Calu3 (cell line): ENCODE measurements at regions not wholly inside any gene's neighbourhood (a gene's known extent, or its start where the extent isn't known, plus 50 kb on each side); places are given as distances from the start of the nearest gene placed in this dataset.

Experiments used
- BruUV-seq: library from RNA; stranded (reverse); fragments of 400-500 nt; replicated peaks from 2 replicates; lab custom pipeline; 2021; lab: Mats Ljungman, UMichigan
- CTCF ChIA-PET: fragments of 300-600 bp; sonication (Branson Sonifier 250); formaldehyde crosslinking; loops from one replicate; lab custom pipeline; 2022; ENCODE audit warnings: antibody characterized with exemption; lab: Charles Lee
- DNase-seq: peaks from one replicate; pipeline ENCODE4 v3.0.0; 2022
- H3K27ac Mint-ChIP-seq: one replicate; pipeline ENCODE4 v1.8.0; 2022; ENCODE audit warnings: mixed read lengths; ENCODE audit not compliant: unreplicated experiment
- H3K27me3 Mint-ChIP-seq: one replicate; pipeline ENCODE4 v1.8.0; 2022; ENCODE audit warnings: mixed read lengths; ENCODE audit not compliant: unreplicated experiment
- H3K36me3 Mint-ChIP-seq: one replicate; pipeline ENCODE4 v1.8.0; 2022; ENCODE audit warnings: mild to moderate bottlenecking, moderate library complexity, mixed read lengths; ENCODE audit not compliant: insufficient read depth, unreplicated experiment
- H3K4me1 Mint-ChIP-seq: one replicate; pipeline ENCODE4 v1.8.0; 2022; ENCODE audit warnings: mild to moderate bottlenecking, low read depth, mixed read lengths; ENCODE audit not compliant: unreplicated experiment
- H3K4me3 Mint-ChIP-seq: one replicate; pipeline ENCODE4 v1.8.0; 2022; ENCODE audit warnings: mild to moderate bottlenecking, low read depth, moderate library complexity, mixed read lengths; ENCODE audit not compliant: unreplicated experiment
- H3K9me3 Mint-ChIP-seq: one replicate; pipeline ENCODE4 v1.8.0; 2022; ENCODE audit warnings: low read depth, mixed read lengths; ENCODE audit not compliant: unreplicated experiment
- intact Hi-C: fragments of 100-400 bp; cut with micrococcal nuclease; formaldehyde crosslinking; loops from one replicate; pipeline ENCODE4 v1.10.0; 2022; ENCODE audit not compliant: unreplicated experiment
- TF ChIP-seq, protein P1 (sequence below): fragments of 200-600 bp; IDR thresholded peaks from one replicate; pipeline ENCODE4 v1.8.0; 2022; ENCODE audit warnings: antibody characterized with exemption; ENCODE audit not compliant: unreplicated experiment

DNA sequence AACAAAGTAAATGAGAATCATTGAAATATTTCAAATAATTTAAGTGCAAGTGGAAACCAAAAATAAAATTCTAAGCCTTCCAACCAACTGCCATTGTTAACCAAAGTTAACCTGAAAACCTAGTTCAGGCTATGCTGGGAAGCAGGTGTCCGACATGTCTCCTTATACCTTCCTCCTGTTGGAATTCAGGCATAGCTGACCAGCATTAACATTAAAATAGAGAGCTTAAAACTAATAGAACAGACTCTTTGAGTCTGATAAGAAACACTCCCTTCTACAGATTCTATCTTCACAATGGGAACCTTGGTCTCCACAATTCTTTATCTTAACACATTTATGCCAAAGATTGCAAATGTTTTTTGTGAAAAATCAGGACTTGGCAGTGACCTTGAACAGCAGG is 1004.9 kb upstream of the NRXN1 start:
- Mint-ChIP-seq H3K4me3 (no peak overlapping the region), H3K9me3 (peaks cover 2% of the 10 kb centered on the region), H3K4me1 (no peaks in the 10 kb centered on the region), H3K36me3 (no peaks in the 10 kb centered on the region), H3K27ac (no peak overlapping the region), H3K27me3 (no peaks in the 10 kb centered on the region)
- TF ChIP-seq, protein P1, sequence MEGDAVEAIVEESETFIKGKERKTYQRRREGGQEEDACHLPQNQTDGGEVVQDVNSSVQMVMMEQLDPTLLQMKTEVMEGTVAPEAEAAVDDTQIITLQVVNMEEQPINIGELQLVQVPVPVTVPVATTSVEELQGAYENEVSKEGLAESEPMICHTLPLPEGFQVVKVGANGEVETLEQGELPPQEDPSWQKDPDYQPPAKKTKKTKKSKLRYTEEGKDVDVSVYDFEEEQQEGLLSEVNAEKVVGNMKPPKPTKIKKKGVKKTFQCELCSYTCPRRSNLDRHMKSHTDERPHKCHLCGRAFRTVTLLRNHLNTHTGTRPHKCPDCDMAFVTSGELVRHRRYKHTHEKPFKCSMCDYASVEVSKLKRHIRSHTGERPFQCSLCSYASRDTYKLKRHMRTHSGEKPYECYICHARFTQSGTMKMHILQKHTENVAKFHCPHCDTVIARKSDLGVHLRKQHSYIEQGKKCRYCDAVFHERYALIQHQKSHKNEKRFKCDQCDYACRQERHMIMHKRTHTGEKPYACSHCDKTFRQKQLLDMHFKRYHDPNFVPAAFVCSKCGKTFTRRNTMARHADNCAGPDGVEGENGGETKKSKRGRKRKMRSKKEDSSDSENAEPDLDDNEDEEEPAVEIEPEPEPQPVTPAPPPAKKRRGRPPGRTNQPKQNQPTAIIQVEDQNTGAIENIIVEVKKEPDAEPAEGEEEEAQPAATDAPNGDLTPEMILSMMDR: no peak
- CTCF ChIA-PET: no interaction called here
- no TSS peak for BruUV-seq
- intact Hi-C loops: no loop called here
- DNase-seq: no peak

DNA sequence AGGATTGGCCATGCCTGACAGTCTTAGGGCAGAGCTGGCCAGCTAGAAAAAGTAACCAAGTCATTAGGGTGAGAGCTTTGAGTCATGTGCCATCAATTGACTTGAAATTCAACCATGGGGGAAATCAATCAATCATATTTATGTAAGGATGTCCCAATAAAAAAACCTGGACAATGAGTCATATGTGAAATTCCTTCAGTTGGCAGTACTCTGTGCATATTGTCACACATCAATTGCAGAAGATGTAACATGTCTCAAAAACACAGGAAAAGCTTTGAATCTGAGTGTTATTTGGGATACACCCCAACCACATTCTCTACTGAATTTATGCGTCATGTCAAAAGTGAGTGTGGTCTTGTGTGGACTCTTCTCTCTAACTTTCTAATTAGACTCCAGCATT is 1004.1 kb upstream of the NRXN1 start:
- intact Hi-C loops: no loop called here

DNA sequence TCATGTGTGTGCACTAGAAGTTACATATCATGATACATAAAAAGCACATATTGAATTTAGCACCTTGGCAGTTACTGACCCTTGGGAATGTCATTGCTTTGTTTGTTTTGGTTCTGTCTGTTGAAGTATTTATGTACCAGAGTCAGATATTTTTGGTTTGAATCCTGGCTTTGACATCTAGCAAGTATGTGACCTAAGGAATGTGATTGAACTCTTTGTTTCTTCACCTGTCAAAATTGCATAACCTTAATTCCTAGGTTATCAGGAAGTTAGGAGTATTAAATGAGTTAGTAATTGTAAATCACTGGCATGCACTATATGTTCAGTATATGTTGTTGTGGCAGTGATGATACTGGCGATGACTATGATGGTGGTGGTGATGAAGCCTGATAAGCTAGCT is 1003.5 kb upstream of the NRXN1 start:
- TF ChIP-seq, protein P1: no peak
- Mint-ChIP-seq H3K27me3 (no peaks in the 10 kb centered on the region), H3K4me3 (no peak overlapping the region), H3K27ac (no peak overlapping the region), H3K36me3 (no peaks in the 10 kb centered on the region), H3K9me3 (peaks cover 5% of the 10 kb centered on the region), H3K4me1 (no peaks in the 10 kb centered on the region)
- no peak for DNase-seq
- BruUV-seq: no TSS peak
- intact Hi-C loops: no loop called here
- CTCF ChIA-PET: no interaction called here

More for the DNA sequence above, 1004.1 kb upstream of the NRXN1 start:
- H3K27me3 Mint-ChIP-seq: no peaks in the 10 kb centered on the region
- DNase-seq: no peak
- no peak overlapping the region for H3K4me3 Mint-ChIP-seq
- TF ChIP-seq, protein P1: no peak
- no peaks in the 10 kb centered on the region for H3K36me3 Mint-ChIP-seq
- BruUV-seq: no TSS peak
- H3K27ac Mint-ChIP-seq: no peak overlapping the region
- no peaks in the 10 kb centered on the region for H3K4me1 Mint-ChIP-seq
- H3K9me3 Mint-ChIP-seq: peaks cover 2% of the 10 kb centered on the region
- CTCF ChIA-PET: no interaction called here

GRCh38 chr2:52034706-52035105 is 1002.8 kb upstream of the NRXN1 start:
- intact Hi-C loops: no loop called here
- TF ChIP-seq, protein P1: no peak
- H3K4me3 Mint-ChIP-seq: no peak overlapping the region
- peaks cover 5% of the 10 kb centered on the region for H3K9me3 Mint-ChIP-seq
- no peak overlapping the region for H3K27ac Mint-ChIP-seq
- no TSS peak for BruUV-seq
- H3K4me1 Mint-ChIP-seq: no peaks in the 10 kb centered on the region
- CTCF ChIA-PET: no interaction called here
- H3K36me3 Mint-ChIP-seq: no peaks in the 10 kb centered on the region
- no peaks in the 10 kb centered on the region for H3K27me3 Mint-ChIP-seq
- DNase-seq: no peak
